H1 (cell line): ENCODE measurements at regions not wholly inside any gene's neighbourhood (a gene's known extent, or its start where the extent isn't known, plus 50 kb on each side); places are given as distances from the start of the nearest gene placed in this dataset.

Experiments
- CTCF ChIA-PET: fragments of 300-600 bp; sonication (Branson Sonifier 250); formaldehyde crosslinking; loops from one replicate; lab custom pipeline; 2021; ENCODE audit not compliant: partially characterized antibody; lab: Charles Lee
- POLR2A ChIA-PET: fragments of 300-600 bp; sonication (Branson Sonifier 250); formaldehyde crosslinking; loops from one replicate; lab custom pipeline; 2021; ENCODE audit warnings: inconsistent platforms; ENCODE audit not compliant: partially characterized antibody; lab: Charles Lee
- DNase-seq, 2 experiments: peaks; one replicate each; pipeline versions ENCODE4 v3.0.0 to v3.0.0-alpha.2; 2010 to 2022; ENCODE audit warnings: low spot score in 2 of 2, low read depth in 1 of 2, mixed read lengths in 1 of 2
- FAIRE-seq: peaks from 2 replicates; lab custom pipeline; 2011; peaks lifted over from hg19 to GRCh38; lab: Jason Lieb, UNC
- H2AFZ ChIP-seq: 2 replicates; pipeline ENCODE4 v1.8.1; 2012; ENCODE audit warnings: low read length, inconsistent platforms
- H2AK5ac ChIP-seq: 2 replicates; pipeline ENCODE4 v1.6.1; 2013; ENCODE audit warnings: low read depth, low read length
- H2BK120ac ChIP-seq: replicated peaks from 2 replicates; pipeline ENCODE3; 2013; ENCODE audit warnings: low read depth, low read length, inconsistent platforms
- H2BK12ac ChIP-seq: 2 replicates; pipeline ENCODE4 v1.6.1; 2013; ENCODE audit warnings: low read depth, low read length
- H2BK15ac ChIP-seq: 2 replicates; pipeline ENCODE4 v1.6.1; 2013; ENCODE audit warnings: low read length
- H2BK20ac ChIP-seq: 2 replicates; pipeline ENCODE4 v1.6.1; 2013; ENCODE audit warnings: low read length
- H2BK5ac ChIP-seq: 2 replicates; pipeline ENCODE4 v1.6.1; 2013; ENCODE audit warnings: low read depth, low read length
- H3K14ac ChIP-seq: 2 replicates; pipeline ENCODE4 v1.6.1; 2013; ENCODE audit warnings: inconsistent platforms; ENCODE audit not compliant: insufficient read length
- H3K18ac ChIP-seq: 2 replicates; pipeline ENCODE4 v1.6.1; 2013; ENCODE audit warnings: low read length; ENCODE audit errors: extremely low read depth
- H3K23ac ChIP-seq: 2 replicates; pipeline ENCODE4 v1.6.1; 2013; ENCODE audit warnings: inconsistent platforms; ENCODE audit not compliant: insufficient read length
- H3K23me2 ChIP-seq: 2 replicates; pipeline ENCODE4 v1.6.1; 2013; ENCODE audit warnings: low read depth, low read length
- H3K27ac ChIP-seq: 2 replicates; pipeline ENCODE4 v1.6.1; 2011; ENCODE audit warnings: low read depth, low read length, inconsistent platforms
- H3K27me3 ChIP-seq, 4 experiments: replicated peaks in 1 of 4; 1 replicate in 1 of 4; 2 replicates in 3 of 4; pipeline versions ENCODE4 v1.6.1 to v1.8.1; 2011 to 2013; ENCODE audit warnings: low read length in 3 of 4, mild to moderate bottlenecking in 3 of 4, inconsistent platforms in 2 of 4, mixed read lengths in 2 of 4, moderate library complexity in 1 of 4; ENCODE audit not compliant: control insufficient read depth in 3 of 4, insufficient read depth in 3 of 4; ENCODE audit errors: extremely low read depth in 1 of 4
- H3K36me3 ChIP-seq, 4 experiments: 2 replicates each; pipeline versions ENCODE4 v1.6.1 to v1.8.1; 2011 to 2013; ENCODE audit warnings: mild to moderate bottlenecking in 4 of 4, low read length in 3 of 4, moderate library complexity in 2 of 4, control low read depth in 1 of 4, inconsistent platforms in 1 of 4; ENCODE audit not compliant: insufficient read depth in 4 of 4, control insufficient read depth in 2 of 4
- H3K4ac ChIP-seq: replicated peaks from 2 replicates; pipeline ENCODE3; 2013; ENCODE audit warnings: low read length, low read depth, mixed read lengths, inconsistent platforms; ENCODE audit not compliant: insufficient read length
- H3K4me1 ChIP-seq, 4 experiments: replicated peaks in 1 of 4; 1 replicate in 1 of 4; 2 replicates in 3 of 4; pipeline versions ENCODE4 v1.6.1 to v1.8.1; 2011 to 2013; ENCODE audit warnings: low read length in 3 of 4, inconsistent platforms in 2 of 4, mixed read lengths in 1 of 4; ENCODE audit not compliant: insufficient read depth in 4 of 4, control insufficient read depth in 3 of 4
- H3K4me2 ChIP-seq, 2 experiments: 2 replicates each; pipeline versions ENCODE4 v1.6.1 to v1.8.1; 2011 to 2013; ENCODE audit warnings: low read depth in 2 of 2, low read length in 2 of 2, control low read depth in 1 of 2, inconsistent platforms in 1 of 2, mild to moderate bottlenecking in 1 of 2; ENCODE audit not compliant: insufficient read depth in 1 of 2
- H3K4me3 ChIP-seq, 4 experiments: fragments of 200-600, 300-600 bp in 1 of 4; sonication (generic), shearing (Covaris generic), sonication (Bioruptor Twin) in 1 of 4; 2 replicates each; pipeline versions ENCODE4 v1.5.1 to v1.8.1; 2011 to 2016; ENCODE audit warnings: low read length in 4 of 4, low read depth in 3 of 4, control low read depth in 2 of 4, inconsistent platforms in 2 of 4, mild to moderate bottlenecking in 2 of 4, mixed read lengths in 1 of 4, moderate library complexity in 1 of 4; ENCODE audit not compliant: insufficient read depth in 2 of 4; ENCODE audit errors: extremely low read depth in 1 of 4
- H3K56ac ChIP-seq: replicated peaks from 2 replicates; pipeline ENCODE3; 2013; ENCODE audit warnings: low read depth, mild to moderate bottlenecking, mixed read lengths, low read length, inconsistent platforms; ENCODE audit not compliant: insufficient read length
- H3K79me1 ChIP-seq: 2 replicates; pipeline ENCODE4 v1.6.1; 2013; ENCODE audit warnings: low read depth, low read length, control low read depth
- H3K79me2 ChIP-seq, 2 experiments: 2 replicates each; pipeline versions ENCODE4 v1.6.1 to v1.8.1; 2012 to 2013; ENCODE audit warnings: low read length in 2 of 2, mild to moderate bottlenecking in 2 of 2, inconsistent platforms in 1 of 2; ENCODE audit not compliant: insufficient read depth in 2 of 2, control insufficient read depth in 1 of 2
- H3K9ac ChIP-seq, 4 experiments: replicated peaks in 1 of 4; 1 replicate in 1 of 4; 2 replicates in 3 of 4; pipeline versions ENCODE4 v1.6.1 to v1.8.1; 2011 to 2013; ENCODE audit warnings: low read depth in 3 of 4, low read length in 3 of 4, control low read depth in 2 of 4, mild to moderate bottlenecking in 2 of 4, moderate library complexity in 2 of 4, inconsistent platforms in 1 of 4; ENCODE audit errors: extremely low read depth in 1 of 4
- H3K9me3 ChIP-seq, 2 experiments: 2 replicates each; pipeline versions ENCODE4 v1.6.1 to v1.8.1; 2012 to 2013; ENCODE audit warnings: mild to moderate bottlenecking in 2 of 2, moderate library complexity in 2 of 2, control low read depth in 1 of 2, inconsistent platforms in 1 of 2, low read depth in 1 of 2, low read length in 1 of 2, mixed read lengths in 1 of 2; ENCODE audit not compliant: insufficient read depth in 2 of 2
- H4K20me1 ChIP-seq, 2 experiments: replicated peaks in 1 of 2; 2 replicates each; pipeline versions ENCODE3 to v1.8.1; 2011 to 2013; ENCODE audit warnings: inconsistent platforms in 2 of 2, low read length in 2 of 2, mild to moderate bottlenecking in 1 of 2; ENCODE audit not compliant: insufficient read depth in 2 of 2, control insufficient read depth in 1 of 2
- H4K5ac ChIP-seq: 2 replicates; pipeline ENCODE4 v1.6.1; 2013; ENCODE audit warnings: low read length, low read depth, mixed read lengths, inconsistent platforms; ENCODE audit not compliant: insufficient read length
- H4K8ac ChIP-seq: 2 replicates; pipeline ENCODE4 v1.8.0; 2013; ENCODE audit warnings: mild to moderate bottlenecking, moderate library complexity, low read length, inconsistent platforms; ENCODE audit not compliant: insufficient read depth; ENCODE audit errors: extremely low read depth
- H4K91ac ChIP-seq: replicated peaks from 2 replicates; pipeline ENCODE3; 2013; ENCODE audit warnings: low read length, mixed read lengths, inconsistent platforms; ENCODE audit not compliant: insufficient read length
- E2F6 ChIP-seq: IDR thresholded peaks from 2 replicates; pipeline ENCODE4 v1.6.1; 2012; ENCODE audit warnings: inconsistent platforms
- GABPA ChIP-seq: IDR thresholded peaks from 2 replicates; pipeline ENCODE4 v1.6.1; 2011; ENCODE audit warnings: mild to moderate bottlenecking, low read length, moderate library complexity, borderline replicate concordance; ENCODE audit not compliant: insufficient read depth
- GTF2F1 ChIP-seq: IDR thresholded peaks from 2 replicates; pipeline ENCODE4 v1.6.1; 2012; ENCODE audit warnings: low read depth, low read length, improper control_type of control experiment, borderline replicate concordance
- SP2 ChIP-seq: IDR thresholded peaks from 2 replicates; pipeline ENCODE4 v1.6.1; 2012; ENCODE audit warnings: mild to moderate bottlenecking, low read length, inconsistent platforms
- SRF ChIP-seq: IDR thresholded peaks from 2 replicates; pipeline ENCODE4 v1.6.1; 2011; ENCODE audit warnings: mild to moderate bottlenecking, low read depth, low read length, moderate library complexity
- WGBS, 2 experiments: shearing (Covaris generic) in 1 of 2; methylation state at CpG; one replicate each; pipeline versions ENCODE4 v1.1.6 to v1.1.7; 2013 to 2015; ENCODE audit warnings: low lambda C conversion rate in 2 of 2, mixed read lengths in 2 of 2, inconsistent platforms in 1 of 2, low coverage in 1 of 2, missing lambda C conversion rate in 1 of 2; ENCODE audit not compliant: insufficient replicate concordance in 2 of 2, insufficient coverage in 1 of 2, insufficient read length in 1 of 2; ENCODE audit errors: extremely low coverage in 1 of 2, missing lambda C conversion rate in 1 of 2; 5-methylcytosine and 5-hydroxymethylcytosine counted together

- no peaks in the 10 kb centered on the region for H3K4me1 ChIP-seq
- H3K4ac ChIP-seq = no peak overlapping the region
- no peak overlapping the region for H2BK15ac ChIP-seq
- no peak overlapping the region for H2AFZ ChIP-seq
- H3K9ac ChIP-seq = no peak overlapping the region
- H2BK120ac ChIP-seq = no peak overlapping the region
- no peak overlapping the region for H3K23ac ChIP-seq
- H2AK5ac ChIP-seq = no peak overlapping the region
- no peak overlapping the region for H3K18ac ChIP-seq
- H4K5ac ChIP-seq = no peak overlapping the region
- H3K27ac ChIP-seq = no peak overlapping the region
- ChIA-PET CTCF (no interaction called here), POLR2A (no interaction called here)
- no peak overlapping the region for H3K4me3 ChIP-seq
- H3K4me2 ChIP-seq = no peak overlapping the region
- no peaks in the 10 kb centered on the region for H3K23me2 ChIP-seq
- H4K20me1 ChIP-seq = no peaks in the 10 kb centered on the region
- FAIRE-seq = no peak
- no peak overlapping the region for H2BK20ac ChIP-seq
- no peak overlapping the region for H4K8ac ChIP-seq
- TF ChIP-seq E2F6 (no peak), SRF (no peak), GABPA (no peak), GTF2F1 (no peak), SP2 (no peak)
- no peaks in the 10 kb centered on the region for H3K79me2 ChIP-seq
- no peaks in the 10 kb centered on the region for H3K36me3 ChIP-seq
- H3K56ac ChIP-seq = no peak overlapping the region
- no peak overlapping the region for H4K91ac ChIP-seq
- no peak overlapping the region for H2BK5ac ChIP-seq
- H3K9me3 ChIP-seq = no peaks in the 10 kb centered on the region
- H3K79me1 ChIP-seq = no peaks in the 10 kb centered on the region
- no peak overlapping the region for H2BK12ac ChIP-seq
- no peak for DNase-seq
- 84% methylated on average over 5 of the region's 5 CpGs; no CpG with 5 or more reads in 1 of the 2 experiments for WGBS, 2 experiments
- no peak overlapping the region for H3K14ac ChIP-seq
- no peaks in the 10 kb centered on the region for H3K27me3 ChIP-seq
Measured at GRCh38 chr5:24280215-24280614, 364.6 kb downstream of the CDH10 start.
